GM19351 (cell line): ENCODE measurements at regions not wholly inside any gene's neighbourhood (a gene's known extent, or its start where the extent isn't known, plus 50 kb on each side); places are given as distances from the start of the nearest gene placed in this dataset.

ENCODE experiments used
- ATAC-seq: cut with Tn5 transposase; IDR thresholded peaks from one replicate; pipeline ENCODE4 v1.9.1; 2021; ENCODE audit warnings: mild to moderate bottlenecking, moderate library complexity; ENCODE audit not compliant: unreplicated experiment

- ATAC-seq = no peak
These were observed 469.1 kb downstream of the TSHZ3 start for GRCh38 chr19:30880151-30880550.

GRCh38 chr19:30879736-30880135 lies 469.5 kb downstream of the TSHZ3 start:
- ATAC-seq = no peak

- no peak for ATAC-seq
These were observed 470.0 kb downstream of the TSHZ3 start for GRCh38 chr19:30879225-30879624.

- ATAC-seq = no peak
These were observed 470.7 kb downstream of the TSHZ3 start for GRCh38 chr19:30878495-30878894.

GRCh38 chr19:30877661-30878113 lies 471.5 kb downstream of the TSHZ3 start:
- no peak for ATAC-seq

- ATAC-seq = no peak
These were observed 475.5 kb downstream of the TSHZ3 start for GRCh38 chr19:30873691-30874090.

- ATAC-seq = no peak
These were observed 476.2 kb downstream of the TSHZ3 start for GRCh38 chr19:30873003-30873402.

GRCh38 chr19:30871979-30872378 lies 477.3 kb downstream of the TSHZ3 start:
- no peak for ATAC-seq

GRCh38 chr19:30870876-30871275 lies 478.4 kb downstream of the TSHZ3 start:
- no peak for ATAC-seq

GRCh38 chr19:30865511-30865910 lies 483.7 kb downstream of the TSHZ3 start:
- no peak for ATAC-seq

- no peak for ATAC-seq
These were observed 484.6 kb downstream of the TSHZ3 start for GRCh38 chr19:30864391-30865215.

- no peak for ATAC-seq
These were observed 486.4 kb downstream of the TSHZ3 start for GRCh38 chr19:30862876-30863275.

- ATAC-seq = no peak
These were observed 487.3 kb downstream of the TSHZ3 start for GRCh38 chr19:30861919-30862318.

GRCh38 chr19:30857966-30858490 lies 485.8 kb downstream of the ZNF536 start:
- ATAC-seq = no peak

GRCh38 chr19:30857388-30857787 lies 485.2 kb downstream of the ZNF536 start:
- no peak for ATAC-seq

- ATAC-seq = no peak
These were observed 484.6 kb downstream of the ZNF536 start for GRCh38 chr19:30856786-30857185.

GRCh38 chr19:30856376-30856775 lies 484.2 kb downstream of the ZNF536 start:
- ATAC-seq = no peak

GRCh38 chr19:30855442-30855841 lies 483.3 kb downstream of the ZNF536 start:
- no peak for ATAC-seq

GRCh38 chr19:30854661-30855060 lies 482.5 kb downstream of the ZNF536 start:
- ATAC-seq = no peak

- ATAC-seq = no peak
These were observed 482.0 kb downstream of the ZNF536 start for GRCh38 chr19:30854207-30854606.

- ATAC-seq = no peak
These were observed 480.9 kb downstream of the ZNF536 start for GRCh38 chr19:30853036-30853435.

- no peak for ATAC-seq
These were observed 480.0 kb downstream of the ZNF536 start for GRCh38 chr19:30852168-30852567.

- no peak for ATAC-seq
These were observed 479.5 kb downstream of the ZNF536 start for GRCh38 chr19:30851646-30852045.
